ENCODE measurements at regions not wholly inside any gene's neighbourhood (a gene's known extent, or its start where the extent isn't known, plus 50 kb on each side); places are given as distances from the start of the nearest gene placed in this dataset.

- no peak overlapping the region for H3K4me3 ChIP-seq (ENCODE audit: insufficient read depth, low read depth, low read length)
- H4K20me1 ChIP-seq (ENCODE audit: insufficient read depth, low read length) = no peaks in the 10 kb centered on the region
- H3K27ac ChIP-seq (ENCODE audit: low read depth, low read length) = no peak overlapping the region
- FAIRE-seq = no peak
- Mint-ChIP-seq H3K4me3 (ENCODE audit: unreplicated experiment) (no peak overlapping the region), H3K4me1 (ENCODE audit: low read depth, unreplicated experiment) (no peaks in the 10 kb centered on the region), H3K27me3 (ENCODE audit: low read depth, unreplicated experiment) (peaks cover 4% of the 10 kb centered on the region), H3K36me3 (ENCODE audit: low read depth, unreplicated experiment) (no peaks in the 10 kb centered on the region), H3K9me3 (ENCODE audit: unreplicated experiment) (peaks cover 4% of the 10 kb centered on the region), H3K27ac (ENCODE audit: unreplicated experiment) (no peak overlapping the region)
- H3K9ac ChIP-seq (ENCODE audit: low read length) = no peak overlapping the region
- no peak for DNase-seq (ENCODE audit: low read depth)
- no peaks in the 10 kb centered on the region for H3K9me3 ChIP-seq (ENCODE audit: insufficient read depth, low read depth, low read length)
- H3K4me2 ChIP-seq (ENCODE audit: low read length) = no peak overlapping the region
- no peak overlapping the region for H2AFZ ChIP-seq (ENCODE audit: low read depth, low read length)
- H3K36me3 ChIP-seq (ENCODE audit: insufficient read depth, low read length) = no peaks in the 10 kb centered on the region
- TF ChIP-seq EZH2 (IDR thresholded peaks at IDR 0.05; ENCODE audit: insufficient read depth, low read length) = no peak
- TF ChIP-seq, protein P1, sequence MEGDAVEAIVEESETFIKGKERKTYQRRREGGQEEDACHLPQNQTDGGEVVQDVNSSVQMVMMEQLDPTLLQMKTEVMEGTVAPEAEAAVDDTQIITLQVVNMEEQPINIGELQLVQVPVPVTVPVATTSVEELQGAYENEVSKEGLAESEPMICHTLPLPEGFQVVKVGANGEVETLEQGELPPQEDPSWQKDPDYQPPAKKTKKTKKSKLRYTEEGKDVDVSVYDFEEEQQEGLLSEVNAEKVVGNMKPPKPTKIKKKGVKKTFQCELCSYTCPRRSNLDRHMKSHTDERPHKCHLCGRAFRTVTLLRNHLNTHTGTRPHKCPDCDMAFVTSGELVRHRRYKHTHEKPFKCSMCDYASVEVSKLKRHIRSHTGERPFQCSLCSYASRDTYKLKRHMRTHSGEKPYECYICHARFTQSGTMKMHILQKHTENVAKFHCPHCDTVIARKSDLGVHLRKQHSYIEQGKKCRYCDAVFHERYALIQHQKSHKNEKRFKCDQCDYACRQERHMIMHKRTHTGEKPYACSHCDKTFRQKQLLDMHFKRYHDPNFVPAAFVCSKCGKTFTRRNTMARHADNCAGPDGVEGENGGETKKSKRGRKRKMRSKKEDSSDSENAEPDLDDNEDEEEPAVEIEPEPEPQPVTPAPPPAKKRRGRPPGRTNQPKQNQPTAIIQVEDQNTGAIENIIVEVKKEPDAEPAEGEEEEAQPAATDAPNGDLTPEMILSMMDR (IDR thresholded peaks at IDR 0.05; ENCODE audit: insufficient read depth, low read depth, low read length) = no peak
- H3K4me1 ChIP-seq (ENCODE audit: insufficient read depth, low read length) = no peaks in the 10 kb centered on the region
- H3K27me3 ChIP-seq (ENCODE audit: insufficient read depth, low read length) = no peaks in the 10 kb centered on the region
- H3K79me2 ChIP-seq (ENCODE audit: insufficient read depth, low read length) = no peaks in the 10 kb centered on the region
Observed at GRCh38 chr12:91859347-91859746, 286.3 kb downstream of the BTG1 start.

GRCh38 chr12:91857813-91858542 lies 287.7 kb downstream of the BTG1 start:
- Mint-ChIP-seq H3K36me3 (ENCODE audit: low read depth, unreplicated experiment) (no peaks in the 10 kb centered on the region), H3K27me3 (ENCODE audit: low read depth, unreplicated experiment) (peaks cover 3% of the 10 kb centered on the region), H3K9me3 (ENCODE audit: unreplicated experiment) (no peaks in the 10 kb centered on the region), H3K4me3 (ENCODE audit: unreplicated experiment) (no peak overlapping the region), H3K27ac (ENCODE audit: unreplicated experiment) (no peak overlapping the region), H3K4me1 (ENCODE audit: low read depth, unreplicated experiment) (no peaks in the 10 kb centered on the region)
- H3K36me3 ChIP-seq (ENCODE audit: insufficient read depth, low read length) = no peaks in the 10 kb centered on the region
- H3K4me3 ChIP-seq (ENCODE audit: insufficient read depth, low read depth, low read length) = no peak overlapping the region
- H3K4me2 ChIP-seq (ENCODE audit: low read length) = no peak overlapping the region
- no peaks in the 10 kb centered on the region for H4K20me1 ChIP-seq (ENCODE audit: insufficient read depth, low read length)
- H3K27me3 ChIP-seq (ENCODE audit: insufficient read depth, low read length) = no peaks in the 10 kb centered on the region
- FAIRE-seq (no peak), DNase-seq (ENCODE audit: low read depth) (no peak)
- H3K4me1 ChIP-seq (ENCODE audit: insufficient read depth, low read length) = no peaks in the 10 kb centered on the region
- no peak overlapping the region for H3K9ac ChIP-seq (ENCODE audit: low read length)
- no peaks in the 10 kb centered on the region for H3K9me3 ChIP-seq (ENCODE audit: insufficient read depth, low read depth, low read length)
- no peaks in the 10 kb centered on the region for H3K79me2 ChIP-seq (ENCODE audit: insufficient read depth, low read length)
- no peak overlapping the region for H3K27ac ChIP-seq (ENCODE audit: low read depth, low read length)
- no peak overlapping the region for H2AFZ ChIP-seq (ENCODE audit: low read depth, low read length)
- TF ChIP-seq, protein P1 (IDR thresholded peaks at IDR 0.05; ENCODE audit: insufficient read depth, low read depth, low read length) = no peak
- TF ChIP-seq EZH2 (IDR thresholded peaks at IDR 0.05; ENCODE audit: insufficient read depth, low read length) = no peak

- Mint-ChIP-seq H3K4me1 (ENCODE audit: low read depth, unreplicated experiment) (no peaks in the 10 kb centered on the region), H3K36me3 (ENCODE audit: low read depth, unreplicated experiment) (no peaks in the 10 kb centered on the region), H3K4me3 (ENCODE audit: unreplicated experiment) (no peak overlapping the region), H3K27ac (ENCODE audit: unreplicated experiment) (no peak overlapping the region), H3K9me3 (ENCODE audit: unreplicated experiment) (no peaks in the 10 kb centered on the region), H3K27me3 (ENCODE audit: low read depth, unreplicated experiment) (peaks cover 3% of the 10 kb centered on the region)
- Histone ChIP-seq H3K79me2 (ENCODE audit: insufficient read depth, low read length) (no peaks in the 10 kb centered on the region), H3K4me3 (ENCODE audit: insufficient read depth, low read depth, low read length) (no peak overlapping the region), H3K27ac (ENCODE audit: low read depth, low read length) (no peak overlapping the region), H3K4me1 (ENCODE audit: insufficient read depth, low read length) (no peaks in the 10 kb centered on the region), H4K20me1 (ENCODE audit: insufficient read depth, low read length) (no peaks in the 10 kb centered on the region), H2AFZ (ENCODE audit: low read depth, low read length) (no peak overlapping the region), H3K36me3 (ENCODE audit: insufficient read depth, low read length) (no peaks in the 10 kb centered on the region), H3K27me3 (ENCODE audit: insufficient read depth, low read length) (no peaks in the 10 kb centered on the region), H3K4me2 (ENCODE audit: low read length) (no peak overlapping the region), H3K9me3 (ENCODE audit: insufficient read depth, low read depth, low read length) (no peaks in the 10 kb centered on the region), H3K9ac (ENCODE audit: low read length) (no peak overlapping the region)
- TF ChIP-seq, protein P1 (IDR thresholded peaks at IDR 0.05; ENCODE audit: insufficient read depth, low read depth, low read length) = no peak
- FAIRE-seq = no peak
- DNase-seq (ENCODE audit: low read depth) = no peak
Observed at GRCh38 chr12:91854725-91855124, 290.9 kb downstream of the BTG1 start.
